ENCODE measurements at regions not wholly inside any gene's neighbourhood (a gene's known extent, or its start where the extent isn't known, plus 50 kb on each side); places are given as distances from the start of the nearest gene placed in this dataset.

GRCh38 chr13:30560212-30560611 lies 57.5 kb upstream of the USPL1 start:
- no peak for TF ChIP-seq CTCF (IDR thresholded peaks at IDR 0.05; ENCODE audit: partially characterized antibody, unreplicated experiment)
- no peaks in the 10 kb centered on the region for H3K9me3 Mint-ChIP-seq (ENCODE audit: unreplicated experiment)
- DNase-seq = no peak
- no peaks in the 10 kb centered on the region for H3K36me3 Mint-ChIP-seq (ENCODE audit: unreplicated experiment)
- no peaks in the 10 kb centered on the region for H3K4me1 Mint-ChIP-seq (ENCODE audit: low read depth, unreplicated experiment)
- no peaks in the 10 kb centered on the region for H3K27me3 Mint-ChIP-seq (ENCODE audit: unreplicated experiment)
- H3K4me3 Mint-ChIP-seq (ENCODE audit: unreplicated experiment) = no peak overlapping the region
- no peak overlapping the region for H3K27ac Mint-ChIP-seq (ENCODE audit: unreplicated experiment)

GRCh38 chr13:30561511-30561910 lies 56.2 kb upstream of the USPL1 start:
- H3K4me1 Mint-ChIP-seq (ENCODE audit: low read depth, unreplicated experiment) = no peaks in the 10 kb centered on the region
- H3K27me3 Mint-ChIP-seq (ENCODE audit: unreplicated experiment) = no peaks in the 10 kb centered on the region
- no peaks in the 10 kb centered on the region for H3K9me3 Mint-ChIP-seq (ENCODE audit: unreplicated experiment)
- no peak for DNase-seq
- no peaks in the 10 kb centered on the region for H3K36me3 Mint-ChIP-seq (ENCODE audit: unreplicated experiment)
- no peak overlapping the region for H3K27ac Mint-ChIP-seq (ENCODE audit: unreplicated experiment)
- no peak for TF ChIP-seq CTCF (IDR thresholded peaks at IDR 0.05; ENCODE audit: partially characterized antibody, unreplicated experiment)
- H3K4me3 Mint-ChIP-seq (ENCODE audit: unreplicated experiment) = no peak overlapping the region

GRCh38 chr13:30564489-30564888 lies 53.2 kb upstream of the USPL1 start:
- H3K27me3 Mint-ChIP-seq (ENCODE audit: unreplicated experiment) = no peaks in the 10 kb centered on the region
- H3K4me1 Mint-ChIP-seq (ENCODE audit: low read depth, unreplicated experiment) = no peaks in the 10 kb centered on the region
- no peak overlapping the region for H3K4me3 Mint-ChIP-seq (ENCODE audit: unreplicated experiment)
- no peaks in the 10 kb centered on the region for H3K9me3 Mint-ChIP-seq (ENCODE audit: unreplicated experiment)
- no peaks in the 10 kb centered on the region for H3K36me3 Mint-ChIP-seq (ENCODE audit: unreplicated experiment)
- no peak for TF ChIP-seq CTCF (IDR thresholded peaks at IDR 0.05; ENCODE audit: partially characterized antibody, unreplicated experiment)
- H3K27ac Mint-ChIP-seq (ENCODE audit: unreplicated experiment) = no peak overlapping the region
- no peak for DNase-seq

- no peaks in the 10 kb centered on the region for H3K4me1 Mint-ChIP-seq (ENCODE audit: low read depth, unreplicated experiment)
- no peak for TF ChIP-seq CTCF (IDR thresholded peaks at IDR 0.05; ENCODE audit: partially characterized antibody, unreplicated experiment)
- H3K4me3 Mint-ChIP-seq (ENCODE audit: unreplicated experiment) = no peak overlapping the region
- no peak overlapping the region for H3K27ac Mint-ChIP-seq (ENCODE audit: unreplicated experiment)
- DNase-seq = no peak
- H3K36me3 Mint-ChIP-seq (ENCODE audit: unreplicated experiment) = no peaks in the 10 kb centered on the region
- H3K27me3 Mint-ChIP-seq (ENCODE audit: unreplicated experiment) = no peaks in the 10 kb centered on the region
- no peaks in the 10 kb centered on the region for H3K9me3 Mint-ChIP-seq (ENCODE audit: unreplicated experiment)
These were observed 52.1 kb upstream of the USPL1 start for GRCh38 chr13:30565658-30566057.

GRCh38 chr13:30567072-30567471 lies 50.6 kb upstream of the USPL1 start:
- no peaks in the 10 kb centered on the region for H3K27me3 Mint-ChIP-seq (ENCODE audit: unreplicated experiment)
- no peaks in the 10 kb centered on the region for H3K9me3 Mint-ChIP-seq (ENCODE audit: unreplicated experiment)
- H3K4me1 Mint-ChIP-seq (ENCODE audit: low read depth, unreplicated experiment) = no peaks in the 10 kb centered on the region
- H3K27ac Mint-ChIP-seq (ENCODE audit: unreplicated experiment) = no peak overlapping the region
- H3K4me3 Mint-ChIP-seq (ENCODE audit: unreplicated experiment) = no peak overlapping the region
- no peak for DNase-seq
- no peaks in the 10 kb centered on the region for H3K36me3 Mint-ChIP-seq (ENCODE audit: unreplicated experiment)
- TF ChIP-seq CTCF (IDR thresholded peaks at IDR 0.05; ENCODE audit: partially characterized antibody, unreplicated experiment) = no peak
